ENCODE measurements at regions not wholly inside any gene's neighbourhood (a gene's known extent, or its start where the extent isn't known, plus 50 kb on each side); places are given as distances from the start of the nearest gene placed in this dataset.
"Not testable (repeated sequence)": the region's sequence is repeated elsewhere in the genome, so short reads cannot be mapped to it uniquely, and the experiment has no call there.

- Histone ChIP-seq H4K20me1 (ENCODE audit: insufficient read depth) (no peaks in the 10 kb centered on the region), H3K4me3 (no peak overlapping the region), H3K4me1 (replicated peaks; ENCODE audit: insufficient read depth) (no peaks in the 10 kb centered on the region), H2AFZ (no peak overlapping the region), H3F3A (ENCODE audit: insufficient read depth, low read depth) (no peaks in the 10 kb centered on the region), H3K27me3 (ENCODE audit: insufficient read depth, low read depth) (no peaks in the 10 kb centered on the region), H3K4me2 (no peak overlapping the region), H3K79me2 (ENCODE audit: low read depth) (no peaks in the 10 kb centered on the region), H3K9me3 (ENCODE audit: insufficient read depth, low read depth) (no peaks in the 10 kb centered on the region), H3K9me2 (ENCODE audit: insufficient read depth) (no peaks in the 10 kb centered on the region), H3K27ac (no peak overlapping the region), H3K36me3 (ENCODE audit: low read depth) (no peaks in the 10 kb centered on the region)
- DNase-seq: no peak
- intact Hi-C loops (cut with micrococcal nuclease; ENCODE audit: unreplicated experiment): no loop called here
- no peak for TF ChIP-seq EZH2 (IDR thresholded peaks at IDR 0.05; ENCODE audit: low read depth)
- TF ChIP-seq, protein P1, sequence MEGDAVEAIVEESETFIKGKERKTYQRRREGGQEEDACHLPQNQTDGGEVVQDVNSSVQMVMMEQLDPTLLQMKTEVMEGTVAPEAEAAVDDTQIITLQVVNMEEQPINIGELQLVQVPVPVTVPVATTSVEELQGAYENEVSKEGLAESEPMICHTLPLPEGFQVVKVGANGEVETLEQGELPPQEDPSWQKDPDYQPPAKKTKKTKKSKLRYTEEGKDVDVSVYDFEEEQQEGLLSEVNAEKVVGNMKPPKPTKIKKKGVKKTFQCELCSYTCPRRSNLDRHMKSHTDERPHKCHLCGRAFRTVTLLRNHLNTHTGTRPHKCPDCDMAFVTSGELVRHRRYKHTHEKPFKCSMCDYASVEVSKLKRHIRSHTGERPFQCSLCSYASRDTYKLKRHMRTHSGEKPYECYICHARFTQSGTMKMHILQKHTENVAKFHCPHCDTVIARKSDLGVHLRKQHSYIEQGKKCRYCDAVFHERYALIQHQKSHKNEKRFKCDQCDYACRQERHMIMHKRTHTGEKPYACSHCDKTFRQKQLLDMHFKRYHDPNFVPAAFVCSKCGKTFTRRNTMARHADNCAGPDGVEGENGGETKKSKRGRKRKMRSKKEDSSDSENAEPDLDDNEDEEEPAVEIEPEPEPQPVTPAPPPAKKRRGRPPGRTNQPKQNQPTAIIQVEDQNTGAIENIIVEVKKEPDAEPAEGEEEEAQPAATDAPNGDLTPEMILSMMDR (conservative IDR thresholded peaks at IDR 0.05): no peak
- BruUV-seq (replicated peaks): no TSS peak
- ChIA-PET POLR2A (ENCODE audit: unreplicated experiment) (no interaction called here), CTCF (no interaction called here)
These were observed 51.2 kb upstream of the DAAM1 start for GRCh38 chr14:59137256-59137655.

DNA sequence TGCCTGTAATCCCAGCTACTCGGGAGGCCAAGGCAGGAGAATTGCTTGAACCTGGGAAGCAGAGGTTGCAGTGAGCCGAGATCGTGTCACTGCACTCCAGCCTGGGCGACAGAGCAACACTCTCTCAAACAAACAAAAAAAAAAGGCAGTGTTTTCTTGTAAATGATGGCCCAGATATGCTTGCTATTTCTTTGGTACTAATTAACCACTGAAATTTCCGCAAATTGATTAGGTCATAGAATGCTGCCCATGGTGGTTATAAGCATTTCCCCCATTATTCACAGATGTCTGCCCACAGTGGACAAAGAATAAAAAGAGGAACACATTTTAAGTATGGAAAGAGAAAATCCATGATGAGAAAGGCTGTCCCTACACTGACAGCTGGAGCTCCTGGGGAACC lies 49.9 kb upstream of the DAAM1 start:
- H4K20me1 ChIP-seq (ENCODE audit: insufficient read depth); H3K9me2 ChIP-seq (ENCODE audit: insufficient read depth); H3K36me3 ChIP-seq (ENCODE audit: low read depth); H3K9me3 ChIP-seq (ENCODE audit: insufficient read depth, low read depth); DNase-seq; H3K4me2 ChIP-seq; intact Hi-C loops (cut with micrococcal nuclease; ENCODE audit: unreplicated experiment); POLR2A ChIA-PET (ENCODE audit: unreplicated experiment); BruUV-seq (replicated peaks); H3K27me3 ChIP-seq (ENCODE audit: insufficient read depth, low read depth); H3K79me2 ChIP-seq (ENCODE audit: low read depth); H2AFZ ChIP-seq; H3K4me1 ChIP-seq (replicated peaks; ENCODE audit: insufficient read depth); H3K4me3 ChIP-seq; H3K27ac ChIP-seq; H3F3A ChIP-seq (ENCODE audit: insufficient read depth, low read depth): not testable (repeated sequence)
- CTCF ChIA-PET: interaction anchor here (0.6 kb wide), 1 partner anchor 231 kb away, joined by 9 read pairs; no protein-coding TSS in a partner anchor
